ENCODE measurements at regions not wholly inside any gene's neighbourhood (a gene's known extent, or its start where the extent isn't known, plus 50 kb on each side); places are given as distances from the start of the nearest gene placed in this dataset.

- TF ChIP-seq, protein P1, sequence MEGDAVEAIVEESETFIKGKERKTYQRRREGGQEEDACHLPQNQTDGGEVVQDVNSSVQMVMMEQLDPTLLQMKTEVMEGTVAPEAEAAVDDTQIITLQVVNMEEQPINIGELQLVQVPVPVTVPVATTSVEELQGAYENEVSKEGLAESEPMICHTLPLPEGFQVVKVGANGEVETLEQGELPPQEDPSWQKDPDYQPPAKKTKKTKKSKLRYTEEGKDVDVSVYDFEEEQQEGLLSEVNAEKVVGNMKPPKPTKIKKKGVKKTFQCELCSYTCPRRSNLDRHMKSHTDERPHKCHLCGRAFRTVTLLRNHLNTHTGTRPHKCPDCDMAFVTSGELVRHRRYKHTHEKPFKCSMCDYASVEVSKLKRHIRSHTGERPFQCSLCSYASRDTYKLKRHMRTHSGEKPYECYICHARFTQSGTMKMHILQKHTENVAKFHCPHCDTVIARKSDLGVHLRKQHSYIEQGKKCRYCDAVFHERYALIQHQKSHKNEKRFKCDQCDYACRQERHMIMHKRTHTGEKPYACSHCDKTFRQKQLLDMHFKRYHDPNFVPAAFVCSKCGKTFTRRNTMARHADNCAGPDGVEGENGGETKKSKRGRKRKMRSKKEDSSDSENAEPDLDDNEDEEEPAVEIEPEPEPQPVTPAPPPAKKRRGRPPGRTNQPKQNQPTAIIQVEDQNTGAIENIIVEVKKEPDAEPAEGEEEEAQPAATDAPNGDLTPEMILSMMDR (conservative IDR thresholded peaks at IDR 0.05; ENCODE audit: low read length) = no peak
- TF ChIP-seq EZH2phosphoT487 (IDR thresholded peaks at IDR 0.05; ENCODE audit: borderline replicate concordance) = no peak
Observed at GRCh38 chr5:2334719-2335118, 416.8 kb downstream of the IRX2 start.

Measured in Loucy (cell line).